H1 (cell line): ENCODE measurements at regions not wholly inside any gene's neighbourhood (a gene's known extent, or its start where the extent isn't known, plus 50 kb on each side); places are given as distances from the start of the nearest gene placed in this dataset.

Experiments used
- CTCF ChIA-PET: fragments of 300-600 bp; sonication (Branson Sonifier 250); formaldehyde crosslinking; loops from one replicate; lab custom pipeline; 2021; ENCODE audit not compliant: partially characterized antibody; lab: Charles Lee
- POLR2A ChIA-PET: fragments of 300-600 bp; sonication (Branson Sonifier 250); formaldehyde crosslinking; loops from one replicate; lab custom pipeline; 2021; ENCODE audit warnings: inconsistent platforms; ENCODE audit not compliant: partially characterized antibody; lab: Charles Lee
- DNase-seq, 2 experiments: peaks; one replicate each; pipeline versions ENCODE4 v3.0.0 to v3.0.0-alpha.2; 2010 to 2022; ENCODE audit warnings: low spot score in 2 of 2, low read depth in 1 of 2, mixed read lengths in 1 of 2
- FAIRE-seq: peaks from 2 replicates; lab custom pipeline; 2011; peaks lifted over from hg19 to GRCh38; lab: Jason Lieb, UNC
- H2AFZ ChIP-seq: 2 replicates; pipeline ENCODE4 v1.8.1; 2012; ENCODE audit warnings: low read length, inconsistent platforms
- H2AK5ac ChIP-seq: 2 replicates; pipeline ENCODE4 v1.6.1; 2013; ENCODE audit warnings: low read depth, low read length
- H2BK120ac ChIP-seq: replicated peaks from 2 replicates; pipeline ENCODE3; 2013; ENCODE audit warnings: low read depth, low read length, inconsistent platforms
- H2BK12ac ChIP-seq: 2 replicates; pipeline ENCODE4 v1.6.1; 2013; ENCODE audit warnings: low read depth, low read length
- H2BK15ac ChIP-seq: 2 replicates; pipeline ENCODE4 v1.6.1; 2013; ENCODE audit warnings: low read length
- H2BK20ac ChIP-seq: 2 replicates; pipeline ENCODE4 v1.6.1; 2013; ENCODE audit warnings: low read length
- H2BK5ac ChIP-seq: 2 replicates; pipeline ENCODE4 v1.6.1; 2013; ENCODE audit warnings: low read depth, low read length
- H3K14ac ChIP-seq: 2 replicates; pipeline ENCODE4 v1.6.1; 2013; ENCODE audit warnings: inconsistent platforms; ENCODE audit not compliant: insufficient read length
- H3K18ac ChIP-seq: 2 replicates; pipeline ENCODE4 v1.6.1; 2013; ENCODE audit warnings: low read length; ENCODE audit errors: extremely low read depth
- H3K23ac ChIP-seq: 2 replicates; pipeline ENCODE4 v1.6.1; 2013; ENCODE audit warnings: inconsistent platforms; ENCODE audit not compliant: insufficient read length
- H3K23me2 ChIP-seq: 2 replicates; pipeline ENCODE4 v1.6.1; 2013; ENCODE audit warnings: low read depth, low read length
- H3K27ac ChIP-seq: 2 replicates; pipeline ENCODE4 v1.6.1; 2011; ENCODE audit warnings: low read depth, low read length, inconsistent platforms
- H3K27me3 ChIP-seq, 4 experiments: replicated peaks in 1 of 4; 1 replicate in 1 of 4; 2 replicates in 3 of 4; pipeline versions ENCODE4 v1.6.1 to v1.8.1; 2011 to 2013; ENCODE audit warnings: low read length in 3 of 4, mild to moderate bottlenecking in 3 of 4, inconsistent platforms in 2 of 4, mixed read lengths in 2 of 4, moderate library complexity in 1 of 4; ENCODE audit not compliant: control insufficient read depth in 3 of 4, insufficient read depth in 3 of 4; ENCODE audit errors: extremely low read depth in 1 of 4
- H3K36me3 ChIP-seq, 4 experiments: 2 replicates each; pipeline versions ENCODE4 v1.6.1 to v1.8.1; 2011 to 2013; ENCODE audit warnings: mild to moderate bottlenecking in 4 of 4, low read length in 3 of 4, moderate library complexity in 2 of 4, control low read depth in 1 of 4, inconsistent platforms in 1 of 4; ENCODE audit not compliant: insufficient read depth in 4 of 4, control insufficient read depth in 2 of 4
- H3K4ac ChIP-seq: replicated peaks from 2 replicates; pipeline ENCODE3; 2013; ENCODE audit warnings: low read length, low read depth, mixed read lengths, inconsistent platforms; ENCODE audit not compliant: insufficient read length
- H3K4me1 ChIP-seq, 4 experiments: replicated peaks in 1 of 4; 1 replicate in 1 of 4; 2 replicates in 3 of 4; pipeline versions ENCODE4 v1.6.1 to v1.8.1; 2011 to 2013; ENCODE audit warnings: low read length in 3 of 4, inconsistent platforms in 2 of 4, mixed read lengths in 1 of 4; ENCODE audit not compliant: insufficient read depth in 4 of 4, control insufficient read depth in 3 of 4
- H3K4me2 ChIP-seq, 2 experiments: 2 replicates each; pipeline versions ENCODE4 v1.6.1 to v1.8.1; 2011 to 2013; ENCODE audit warnings: low read depth in 2 of 2, low read length in 2 of 2, control low read depth in 1 of 2, inconsistent platforms in 1 of 2, mild to moderate bottlenecking in 1 of 2; ENCODE audit not compliant: insufficient read depth in 1 of 2
- H3K4me3 ChIP-seq, 4 experiments: fragments of 200-600, 300-600 bp in 1 of 4; sonication (generic), shearing (Covaris generic), sonication (Bioruptor Twin) in 1 of 4; 2 replicates each; pipeline versions ENCODE4 v1.5.1 to v1.8.1; 2011 to 2016; ENCODE audit warnings: low read length in 4 of 4, low read depth in 3 of 4, control low read depth in 2 of 4, inconsistent platforms in 2 of 4, mild to moderate bottlenecking in 2 of 4, mixed read lengths in 1 of 4, moderate library complexity in 1 of 4; ENCODE audit not compliant: insufficient read depth in 2 of 4; ENCODE audit errors: extremely low read depth in 1 of 4
- H3K56ac ChIP-seq: replicated peaks from 2 replicates; pipeline ENCODE3; 2013; ENCODE audit warnings: low read depth, mild to moderate bottlenecking, mixed read lengths, low read length, inconsistent platforms; ENCODE audit not compliant: insufficient read length
- H3K79me1 ChIP-seq: 2 replicates; pipeline ENCODE4 v1.6.1; 2013; ENCODE audit warnings: low read depth, low read length, control low read depth
- H3K79me2 ChIP-seq, 2 experiments: 2 replicates each; pipeline versions ENCODE4 v1.6.1 to v1.8.1; 2012 to 2013; ENCODE audit warnings: low read length in 2 of 2, mild to moderate bottlenecking in 2 of 2, inconsistent platforms in 1 of 2; ENCODE audit not compliant: insufficient read depth in 2 of 2, control insufficient read depth in 1 of 2
- H3K9ac ChIP-seq, 4 experiments: replicated peaks in 1 of 4; 1 replicate in 1 of 4; 2 replicates in 3 of 4; pipeline versions ENCODE4 v1.6.1 to v1.8.1; 2011 to 2013; ENCODE audit warnings: low read depth in 3 of 4, low read length in 3 of 4, control low read depth in 2 of 4, mild to moderate bottlenecking in 2 of 4, moderate library complexity in 2 of 4, inconsistent platforms in 1 of 4; ENCODE audit errors: extremely low read depth in 1 of 4
- H3K9me3 ChIP-seq, 2 experiments: 2 replicates each; pipeline versions ENCODE4 v1.6.1 to v1.8.1; 2012 to 2013; ENCODE audit warnings: mild to moderate bottlenecking in 2 of 2, moderate library complexity in 2 of 2, control low read depth in 1 of 2, inconsistent platforms in 1 of 2, low read depth in 1 of 2, low read length in 1 of 2, mixed read lengths in 1 of 2; ENCODE audit not compliant: insufficient read depth in 2 of 2
- H4K20me1 ChIP-seq, 2 experiments: replicated peaks in 1 of 2; 2 replicates each; pipeline versions ENCODE3 to v1.8.1; 2011 to 2013; ENCODE audit warnings: inconsistent platforms in 2 of 2, low read length in 2 of 2, mild to moderate bottlenecking in 1 of 2; ENCODE audit not compliant: insufficient read depth in 2 of 2, control insufficient read depth in 1 of 2
- H4K5ac ChIP-seq: 2 replicates; pipeline ENCODE4 v1.6.1; 2013; ENCODE audit warnings: low read length, low read depth, mixed read lengths, inconsistent platforms; ENCODE audit not compliant: insufficient read length
- H4K8ac ChIP-seq: 2 replicates; pipeline ENCODE4 v1.8.0; 2013; ENCODE audit warnings: mild to moderate bottlenecking, moderate library complexity, low read length, inconsistent platforms; ENCODE audit not compliant: insufficient read depth; ENCODE audit errors: extremely low read depth
- H4K91ac ChIP-seq: replicated peaks from 2 replicates; pipeline ENCODE3; 2013; ENCODE audit warnings: low read length, mixed read lengths, inconsistent platforms; ENCODE audit not compliant: insufficient read length
- CREB1 ChIP-seq: IDR thresholded peaks from 2 replicates; pipeline ENCODE4 v1.6.1; 2012; ENCODE audit warnings: inconsistent platforms
- CTCF ChIP-seq, 3 experiments: IDR thresholded peaks; 1 replicate in 2 of 3; 2 replicates in 1 of 3; pipeline versions ENCODE4 v1.5.1 to v1.6.1; 2011; ENCODE audit warnings: low read length in 3 of 3, mild to moderate bottlenecking in 3 of 3, inconsistent platforms in 2 of 3, low read depth in 1 of 3, moderate library complexity in 1 of 3; ENCODE audit not compliant: insufficient read depth in 1 of 3; ENCODE audit errors: control extremely low read depth in 1 of 3
- EP300 ChIP-seq, 2 experiments: IDR thresholded peaks; 1 replicate in 1 of 2; 2 replicates in 1 of 2; pipeline ENCODE4 v1.6.1; 2011 to 2012; ENCODE audit warnings: low read depth in 2 of 2, low read length in 2 of 2, mild to moderate bottlenecking in 2 of 2, borderline replicate concordance in 1 of 2, inconsistent platforms in 1 of 2, moderate library complexity in 1 of 2
- JUN ChIP-seq: IDR thresholded peaks from 2 replicates; pipeline ENCODE4 v1.6.1; 2011; ENCODE audit warnings: low read depth, mild to moderate bottlenecking, improper control_type of control experiment, low read length
- NANOG ChIP-seq: IDR thresholded peaks from 2 replicates; pipeline ENCODE4 v1.6.1; 2011; ENCODE audit warnings: low read length, low read depth, mild to moderate bottlenecking, inconsistent platforms; ENCODE audit not compliant: insufficient read depth, poor library complexity, severe bottlenecking
- RAD21 ChIP-seq, 2 experiments: IDR thresholded peaks in 1 of 2; conservative IDR thresholded peaks in 1 of 2; 2 replicates each; pipeline ENCODE4 v1.6.1; 2011; ENCODE audit warnings: low read depth in 2 of 2, low read length in 2 of 2, improper control_type of control experiment in 1 of 2, inconsistent platforms in 1 of 2, mild to moderate bottlenecking in 1 of 2, moderate library complexity in 1 of 2
- RNF2 ChIP-seq: fragments of 200-900, 300-1000 bp; sonication (generic); IDR thresholded peaks from 2 replicates; pipeline ENCODE4 v1.7.1; 2016; ENCODE audit warnings: borderline replicate concordance, low read depth, mild to moderate bottlenecking, antibody characterized with exemption, low read length; ENCODE audit not compliant: poor library complexity, severe bottlenecking; ENCODE audit errors: missing control alignments
- SIX5 ChIP-seq: IDR thresholded peaks from 2 replicates; pipeline ENCODE4 v1.6.1; 2011; ENCODE audit warnings: mild to moderate bottlenecking, low read depth, low read length
- WGBS, 2 experiments: shearing (Covaris generic) in 1 of 2; methylation state at CpG; one replicate each; pipeline versions ENCODE4 v1.1.6 to v1.1.7; 2013 to 2015; ENCODE audit warnings: low lambda C conversion rate in 2 of 2, mixed read lengths in 2 of 2, inconsistent platforms in 1 of 2, low coverage in 1 of 2, missing lambda C conversion rate in 1 of 2; ENCODE audit not compliant: insufficient replicate concordance in 2 of 2, insufficient coverage in 1 of 2, insufficient read length in 1 of 2; ENCODE audit errors: extremely low coverage in 1 of 2, missing lambda C conversion rate in 1 of 2; 5-methylcytosine and 5-hydroxymethylcytosine counted together

- Histone ChIP-seq H2BK15ac (no peak overlapping the region), H4K5ac (no peak overlapping the region), H2BK12ac (no peak overlapping the region), H3K23me2 (no peaks in the 10 kb centered on the region), H3K14ac (no peak overlapping the region), H3K56ac (no peak overlapping the region), H2BK5ac (no peak overlapping the region), H2BK120ac (no peak overlapping the region), H3K23ac (no peak overlapping the region), H3K4ac (no peak overlapping the region), H3K36me3 (no peaks in the 10 kb centered on the region), H4K20me1 (no peaks in the 10 kb centered on the region), H4K8ac (no peak overlapping the region), H3K4me3 (no peak overlapping the region), H4K91ac (no peak overlapping the region), H3K27me3 (no peaks in the 10 kb centered on the region), H2AK5ac (no peak overlapping the region), H3K4me1 (no peaks in the 10 kb centered on the region), H3K9me3 (no peaks in the 10 kb centered on the region), H3K9ac (no peak overlapping the region), H3K79me2 (no peaks in the 10 kb centered on the region), H2AFZ (no peak overlapping the region), H3K79me1 (no peaks in the 10 kb centered on the region), H3K4me2 (no peak overlapping the region), H3K18ac (no peak overlapping the region), H2BK20ac (no peak overlapping the region), H3K27ac (no peak overlapping the region)
- CTCF ChIA-PET: interaction anchor here (1.4 kb wide), 1 partner anchor 16 kb away, joined by 4 read pairs; no protein-coding TSS in a partner anchor
- FAIRE-seq: peak; percentile 19
- POLR2A ChIA-PET: no interaction called here
- no peak for DNase-seq
- TF ChIP-seq NANOG (no peak), CTCF (IDR thresholded peaks at IDR 0.05; ENCODE audit: control extremely low read depth in 1 of 3, insufficient read depth in 1 of 3, low read depth in 1 of 3, low read length in 3 of 3) (peak in 2 of 3 experiments; percentile 47; a peak in 3 of 4 replicates), EP300 (IDR thresholded peaks at IDR 0.05; ENCODE audit: borderline replicate concordance in 1 of 2, low read depth in 2 of 2, low read length in 2 of 2) (no peak), CREB1 (no peak), JUN (no peak), RNF2 (no peak), RAD21 (IDR thresholded peaks at IDR 0.05 in 1 of 2, conservative IDR thresholded peaks at IDR 0.05 in 1 of 2; ENCODE audit: low read depth in 2 of 2, low read length in 2 of 2) (peak; percentile 33 to 55; a peak in 3 of 4 replicates), SIX5 (no peak)
- WGBS, 2 experiments: 74% methylated on average over 2 of the region's 2 CpGs; no CpG with 5 or more reads in 1 of the 2 experiments
Measured at GRCh38 chr2:88950010-88950409, 258.5 kb downstream of the RPIA start.
